ENCODE measurements at regions not wholly inside any gene's neighbourhood (a gene's known extent, or its start where the extent isn't known, plus 50 kb on each side); places are given as distances from the start of the nearest gene placed in this dataset.

DNA sequence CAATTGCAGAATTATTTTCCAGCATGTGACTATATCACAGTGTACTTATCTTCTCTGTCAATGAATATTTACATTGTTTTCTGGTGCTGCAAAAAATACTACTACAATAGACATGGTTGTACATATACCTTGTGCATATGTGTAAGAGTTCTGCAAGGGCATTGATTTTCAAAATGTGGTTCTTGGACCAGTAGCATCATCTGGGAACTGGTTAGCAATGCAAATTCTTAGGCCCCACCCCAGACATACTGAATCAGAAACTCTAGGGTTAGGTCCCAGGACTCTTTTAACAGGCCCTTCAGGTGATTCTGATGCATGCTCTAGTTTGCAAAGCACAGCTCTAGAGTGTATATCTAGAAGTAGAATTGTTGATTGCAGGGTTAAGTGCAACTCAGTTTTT is 292.3 kb downstream of the ZNF621 start:
- no peak for DNase-seq (ENCODE audit: low read depth)

- DNase-seq (ENCODE audit: low read depth): no peak
These were observed 296.6 kb downstream of the ZNF621 start for GRCh38 chr3:40821315-40821714.

- DNase-seq (ENCODE audit: low read depth): no peak
These were observed 302.5 kb downstream of the ZNF621 start for GRCh38 chr3:40827226-40827625.

DNA sequence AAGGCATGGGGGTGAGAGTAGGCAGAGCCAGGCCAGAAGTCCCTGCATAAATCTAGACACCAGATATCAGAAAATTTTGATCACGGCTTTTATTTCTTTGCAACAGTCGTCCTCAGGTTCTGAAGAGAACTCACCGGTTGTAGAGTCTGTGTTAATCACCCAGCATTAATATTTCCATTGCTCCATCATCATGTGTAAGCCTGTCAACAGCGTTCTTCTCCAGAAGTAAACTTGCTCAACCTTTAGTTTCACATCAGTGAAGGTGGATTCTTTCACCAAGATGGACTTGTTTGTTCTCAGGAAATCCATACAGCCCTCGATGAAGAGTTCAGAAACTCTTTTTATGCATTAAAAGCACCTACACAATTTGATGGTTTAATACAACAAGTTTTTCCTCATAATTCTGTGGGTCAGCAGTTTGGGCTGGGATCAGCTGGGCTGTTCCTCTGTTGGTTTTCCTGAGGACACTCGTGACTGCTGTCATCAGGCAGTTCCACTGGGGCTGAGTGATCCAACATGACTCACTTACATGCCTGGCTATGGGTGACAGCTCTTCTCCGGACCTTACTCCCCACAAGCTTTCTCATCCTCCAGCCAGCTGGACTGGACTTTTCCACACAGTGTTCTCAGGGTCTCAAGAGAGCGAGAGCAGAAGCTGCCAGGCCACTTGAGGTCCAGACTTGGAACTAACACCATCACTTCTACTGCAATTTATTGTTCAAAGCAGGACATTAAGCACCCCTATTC is 303.4 kb downstream of the ZNF621 start:
- no peak for DNase-seq (ENCODE audit: low read depth)

DNA sequence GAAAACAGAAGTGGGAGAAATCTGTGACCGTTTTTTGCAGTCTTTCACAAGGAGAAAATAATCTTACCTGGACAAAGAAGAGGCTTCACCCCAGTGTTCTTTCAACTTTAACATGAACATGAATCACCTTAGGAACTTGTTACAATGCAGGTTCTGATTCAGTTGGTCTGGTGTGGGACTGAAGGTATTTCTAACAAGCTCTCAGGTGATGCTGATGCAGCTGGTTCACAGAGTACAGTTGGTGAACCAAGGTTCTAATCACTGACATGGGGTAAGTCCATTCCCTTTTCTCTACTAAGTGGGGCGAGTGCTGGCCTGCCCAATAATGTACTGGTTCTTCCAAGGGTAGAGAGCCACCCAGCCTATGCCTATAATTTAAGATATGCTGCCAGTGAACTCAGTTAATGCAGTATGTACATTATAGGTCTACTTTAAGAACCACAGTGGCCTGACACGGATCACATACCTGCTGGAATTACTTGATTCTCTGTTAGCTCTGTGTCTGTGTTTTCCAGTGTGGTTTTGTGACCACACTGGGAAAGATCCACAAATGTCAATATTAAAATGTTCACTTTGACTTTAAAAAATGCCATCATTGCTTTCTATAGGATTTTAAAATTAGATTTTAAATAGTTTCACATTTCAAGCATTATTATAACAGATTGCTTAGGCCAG is 304.1 kb downstream of the ZNF621 start:
- no peak for DNase-seq (ENCODE audit: low read depth)

DNA sequence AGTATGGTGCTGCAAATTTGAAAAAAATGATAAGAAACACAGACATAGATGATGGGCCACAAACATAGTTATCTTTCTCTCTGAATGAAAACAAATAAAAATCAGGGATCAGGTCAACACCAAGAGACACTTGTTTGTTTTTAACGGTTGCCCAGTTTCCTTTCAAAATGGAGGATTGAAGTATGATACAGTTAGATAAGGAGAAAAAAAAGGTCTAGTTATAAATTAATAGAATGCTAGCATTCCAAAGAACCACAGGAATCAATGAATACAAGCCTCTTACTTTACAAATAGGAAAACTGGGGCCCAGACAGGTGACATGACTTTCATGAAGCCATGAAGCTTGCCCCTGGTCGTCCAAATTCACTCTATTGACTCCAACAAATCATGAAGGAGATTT is 305.1 kb downstream of the ZNF621 start:
- no peak for DNase-seq (ENCODE audit: low read depth)

DNA sequence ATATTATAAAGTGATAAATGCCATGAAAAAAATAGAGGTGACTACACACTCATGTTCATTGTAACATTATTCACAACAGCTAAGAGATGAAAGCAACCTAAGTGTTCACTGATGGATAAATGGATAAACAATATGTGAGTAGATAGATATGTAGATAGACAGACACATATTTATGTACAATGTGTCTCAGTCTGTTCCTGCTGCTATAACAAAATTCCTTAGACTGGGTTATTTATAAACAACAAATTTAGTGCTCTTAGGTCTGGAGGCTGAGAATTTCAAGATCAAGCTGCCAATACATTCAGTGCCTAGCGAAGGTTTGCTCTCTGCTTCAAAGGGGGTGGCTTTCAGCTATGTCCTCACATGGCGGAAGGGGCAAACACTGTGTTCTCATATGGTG is 312.5 kb downstream of the ZNF621 start:
- no peak for DNase-seq (ENCODE audit: low read depth)

- DNase-seq (ENCODE audit: low read depth): no peak
These were observed 316.4 kb downstream of the ZNF621 start for GRCh38 chr3:40841131-40841530.

- no peak for DNase-seq (ENCODE audit: low read depth)
These were observed 316.9 kb downstream of the ZNF621 start for GRCh38 chr3:40841570-40842109.

DNA sequence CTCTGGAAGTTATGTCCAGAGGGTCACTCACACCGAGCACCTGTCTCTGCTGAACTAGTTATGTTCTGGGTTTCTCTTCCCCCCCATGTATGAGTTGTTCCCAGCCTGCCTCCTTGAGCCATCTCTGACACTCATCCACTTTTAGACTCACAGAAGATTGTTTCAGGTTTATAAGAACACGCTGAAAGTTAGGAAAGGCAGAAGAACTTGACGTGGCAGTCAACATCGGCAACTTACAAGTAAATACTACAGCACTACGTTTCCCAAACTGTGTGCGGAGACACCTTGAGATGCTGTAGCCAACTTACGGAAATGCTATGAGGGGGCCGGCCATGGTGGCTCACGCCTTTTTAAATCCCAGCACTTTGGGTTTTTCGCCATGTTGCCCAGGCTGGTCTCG is 318.0 kb downstream of the ZNF621 start:
- no peak for DNase-seq (ENCODE audit: low read depth)

DNA sequence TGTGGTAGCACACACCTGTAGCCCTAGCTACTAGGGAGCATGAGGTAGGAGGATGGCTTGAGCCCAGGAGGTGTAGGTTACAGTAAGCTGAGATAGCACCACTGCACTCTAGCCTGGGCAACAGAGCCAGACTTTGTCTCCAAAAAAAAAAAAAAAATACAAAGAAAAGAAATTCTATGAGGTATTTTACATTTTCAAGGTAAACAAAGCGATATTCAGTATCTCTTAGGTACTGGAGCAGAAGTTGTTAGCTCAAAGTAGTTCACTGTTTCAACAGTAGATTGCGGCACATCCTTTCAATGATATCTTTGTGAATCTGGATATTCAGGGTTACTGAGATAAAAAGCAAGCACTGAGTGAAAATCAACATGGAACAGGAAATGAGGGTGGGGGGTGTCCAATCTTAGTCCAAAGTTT is 318.5 kb downstream of the ZNF621 start:
- DNase-seq (ENCODE audit: low read depth): no peak

DNA sequence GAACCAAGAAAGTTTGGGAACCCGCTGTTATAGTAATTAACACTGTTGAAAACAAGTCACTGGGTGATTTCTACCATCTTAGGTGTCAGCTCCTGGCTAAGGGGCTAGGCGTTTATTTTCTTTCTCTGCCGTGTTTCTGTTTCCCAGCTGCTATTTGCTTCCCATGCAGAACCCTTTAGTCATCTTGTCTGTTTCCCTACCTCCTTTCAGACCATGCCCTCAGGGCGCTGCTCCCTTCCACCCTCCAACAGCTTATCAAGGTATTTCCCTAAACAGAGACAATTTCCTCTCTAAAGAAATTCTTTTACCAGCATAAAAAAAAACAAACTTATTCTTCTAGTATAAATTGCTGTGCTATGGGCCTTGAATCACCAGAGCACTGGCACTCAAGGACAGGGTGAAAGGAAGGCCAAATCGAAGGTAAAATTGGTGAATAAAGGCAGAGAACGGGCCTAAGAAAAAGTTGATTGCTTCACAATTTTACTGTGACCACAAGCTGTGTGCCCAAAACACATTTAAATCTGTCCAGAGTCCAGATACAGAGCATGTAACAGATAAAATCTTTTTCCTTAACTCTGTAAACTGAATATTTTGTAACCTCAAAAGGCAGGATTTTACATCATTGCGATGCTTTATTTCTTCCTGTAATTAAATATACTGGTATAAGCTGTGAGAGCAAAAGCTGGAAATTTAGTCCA is 319.2 kb downstream of the ZNF621 start:
- DNase-seq (ENCODE audit: low read depth): no peak

- DNase-seq (ENCODE audit: low read depth): no peak
These were observed 320.1 kb downstream of the ZNF621 start for GRCh38 chr3:40844896-40845295.

DNA sequence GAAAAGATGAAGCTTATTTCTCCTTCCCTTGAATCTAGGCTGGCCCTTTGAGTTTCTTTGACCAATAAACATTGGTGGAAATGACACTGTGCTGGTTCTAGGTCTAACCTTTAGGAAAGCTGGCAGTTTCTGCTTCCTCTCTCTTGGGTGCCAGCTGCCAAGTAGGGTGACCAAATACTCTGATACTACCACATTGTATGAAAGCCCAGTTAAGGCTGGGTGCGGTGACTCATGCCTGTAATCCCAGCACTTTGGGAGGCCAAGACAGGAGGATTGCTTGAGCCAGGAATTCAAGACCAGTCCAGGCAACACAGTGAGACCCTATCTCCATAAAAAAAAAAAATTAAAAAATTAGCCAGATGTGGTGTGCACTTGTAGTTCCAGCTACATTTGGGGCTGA is 320.7 kb downstream of the ZNF621 start:
- DNase-seq (ENCODE audit: low read depth): no peak

DNA sequence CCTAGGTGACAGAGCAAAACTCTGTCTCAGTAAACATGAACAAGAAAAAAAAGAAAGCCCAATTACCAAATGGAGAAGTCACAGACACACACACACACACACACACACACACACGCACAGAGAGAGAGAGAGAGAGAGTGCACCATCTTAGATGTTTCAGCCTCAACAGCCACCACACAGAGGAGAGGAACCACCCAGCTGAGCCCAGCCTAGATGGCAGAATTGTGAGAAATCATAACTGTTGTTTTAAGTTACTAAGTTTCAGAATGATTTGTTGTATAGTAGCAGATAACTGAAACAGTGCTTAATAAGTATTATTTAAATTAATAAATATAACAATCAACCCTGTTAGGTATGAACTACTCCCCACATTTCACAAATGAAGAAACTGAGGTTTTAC is 321.2 kb downstream of the ZNF621 start:
- no peak for DNase-seq (ENCODE audit: low read depth)

- DNase-seq (ENCODE audit: low read depth): no peak
These were observed 321.7 kb downstream of the ZNF621 start for GRCh38 chr3:40846451-40846850.

GRCh38 chr3:40847551-40847992 is 322.8 kb downstream of the ZNF621 start:
- DNase-seq (ENCODE audit: low read depth): no peak

- no peak for DNase-seq (ENCODE audit: low read depth)
These were observed 323.7 kb downstream of the ZNF621 start for GRCh38 chr3:40848421-40848820.

DNA sequence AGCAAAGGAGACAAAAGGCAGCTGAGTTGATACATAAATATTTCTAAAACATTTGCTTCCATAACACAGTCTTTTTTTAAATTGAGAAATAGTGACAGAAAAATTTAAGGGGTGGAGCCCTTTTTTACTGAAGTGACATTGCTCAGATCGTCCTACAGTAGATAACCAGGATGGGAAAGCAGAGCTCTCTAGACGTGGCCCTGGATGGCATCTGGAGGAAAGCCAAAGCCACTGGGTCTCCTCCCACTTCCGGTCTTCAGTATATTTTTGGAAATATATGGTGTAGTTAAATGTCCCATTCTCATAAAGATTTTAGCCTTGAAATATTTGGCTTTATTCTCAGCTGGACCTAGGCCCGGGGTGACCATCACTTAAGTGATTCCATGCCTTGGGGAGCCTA is 326.1 kb downstream of the ZNF621 start:
- no peak for DNase-seq (ENCODE audit: low read depth)

GRCh38 chr3:40851836-40852235 is 327.1 kb downstream of the ZNF621 start:
- no peak for DNase-seq (ENCODE audit: low read depth)

- no peak for DNase-seq (ENCODE audit: low read depth)
These were observed 328.0 kb downstream of the ZNF621 start for GRCh38 chr3:40852712-40853111.

DNA sequence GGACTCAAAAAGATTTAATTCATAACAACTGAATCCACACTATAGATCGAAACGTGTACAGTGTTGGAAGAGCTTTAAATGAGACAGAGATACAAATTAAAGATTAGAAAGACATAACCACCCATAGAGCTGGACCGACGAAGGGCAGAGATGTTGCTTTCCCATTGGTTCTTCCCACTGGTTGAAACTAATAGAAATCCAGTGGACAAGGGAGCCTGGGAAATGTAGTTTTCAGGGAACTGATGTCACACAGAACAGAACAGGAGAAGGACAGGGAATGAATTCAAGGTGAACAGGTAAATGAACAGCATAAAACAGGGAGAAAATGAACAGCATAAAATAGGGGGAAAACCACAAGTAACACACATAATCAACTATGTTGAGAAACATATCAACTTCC is 328.7 kb downstream of the ZNF621 start:
- no peak for DNase-seq (ENCODE audit: low read depth)

DNA sequence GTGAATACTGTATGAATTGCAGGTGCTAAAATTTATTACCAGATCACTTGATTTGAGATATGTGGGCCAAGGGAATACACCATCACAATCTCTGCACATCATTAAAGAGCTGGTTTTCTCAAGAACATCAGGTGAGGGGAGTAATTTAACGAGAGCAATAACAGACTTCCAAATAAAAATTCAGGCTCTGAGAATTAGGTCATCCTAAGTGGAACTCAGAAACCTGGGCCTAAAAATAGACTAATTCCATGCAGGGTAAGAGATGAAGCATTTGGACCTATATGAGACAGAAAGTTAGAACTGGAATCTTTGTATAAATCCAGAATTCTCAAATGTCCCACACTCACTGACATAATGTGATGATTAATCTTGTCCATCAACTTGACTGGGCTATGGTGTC is 331.1 kb downstream of the ZNF621 start:
- no peak for DNase-seq (ENCODE audit: low read depth)

Data from stimulated activated CD4-positive, alpha-beta T cell treated with anti-CD3 and anti-CD28 coated beads, Interleukin-2, amount 100 ng/mL, for 4 hours (primary cell).